HG03521 (cell line): ENCODE measurements at regions not wholly inside any gene's neighbourhood (a gene's known extent, or its start where the extent isn't known, plus 50 kb on each side); places are given as distances from the start of the nearest gene placed in this dataset.

Source experiments
- ATAC-seq: cut with Tn5 transposase; IDR thresholded peaks from one replicate; pipeline ENCODE4 v1.9.1; 2021; ENCODE audit warnings: mild to moderate bottlenecking, moderate library complexity; ENCODE audit not compliant: unreplicated experiment

DNA sequence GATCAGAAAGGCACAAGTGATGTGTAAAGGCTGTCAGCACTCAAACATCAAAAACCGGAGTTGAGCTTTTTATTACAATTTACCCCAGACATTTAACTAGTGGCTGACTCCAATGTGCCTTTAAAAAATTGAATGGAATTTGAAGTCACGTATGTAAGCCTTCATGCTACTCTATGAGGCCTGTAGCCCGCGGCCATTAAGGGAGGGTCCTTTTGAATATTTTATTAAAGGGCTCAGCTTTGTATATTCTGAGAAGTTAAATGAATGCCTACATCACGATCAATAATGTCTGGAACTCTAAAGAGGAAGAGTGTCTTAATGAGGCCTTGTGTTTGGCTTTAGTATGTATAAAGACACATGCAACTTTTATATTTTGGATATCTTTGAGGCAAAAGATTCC, 916.6 kb upstream of the CELF2 start:
- ATAC-seq: no peak

DNA sequence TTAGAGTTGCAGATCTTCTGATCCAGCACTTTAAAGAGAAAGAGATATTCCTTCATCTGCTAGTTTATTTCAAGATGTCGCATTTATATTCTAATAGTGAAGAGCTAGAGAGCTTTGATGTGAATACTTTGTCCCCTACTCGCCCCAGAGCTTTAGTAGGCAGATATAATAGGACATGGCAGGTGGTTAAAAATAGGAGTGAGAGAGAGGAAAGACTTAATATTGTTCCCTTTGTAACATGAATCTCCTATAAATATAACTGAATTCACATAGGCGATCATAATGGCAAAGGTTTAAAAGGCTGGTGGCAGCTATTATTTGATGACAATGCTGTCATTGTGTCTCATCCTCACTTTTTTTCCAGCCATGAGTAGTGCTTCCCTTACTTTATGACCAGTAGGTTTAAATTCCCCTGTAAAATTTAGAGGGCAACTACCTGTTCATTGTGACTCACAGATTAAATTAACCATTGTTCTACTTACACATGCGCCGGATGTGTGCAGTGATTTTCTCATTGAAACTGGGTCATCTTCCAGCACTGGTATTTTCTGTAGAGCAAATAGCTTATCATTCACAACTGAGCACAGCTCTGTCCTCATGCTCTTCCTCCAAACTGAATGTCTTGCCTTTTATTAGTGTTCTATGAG, 906.7 kb upstream of the CELF2 start:
- ATAC-seq: no peak

DNA sequence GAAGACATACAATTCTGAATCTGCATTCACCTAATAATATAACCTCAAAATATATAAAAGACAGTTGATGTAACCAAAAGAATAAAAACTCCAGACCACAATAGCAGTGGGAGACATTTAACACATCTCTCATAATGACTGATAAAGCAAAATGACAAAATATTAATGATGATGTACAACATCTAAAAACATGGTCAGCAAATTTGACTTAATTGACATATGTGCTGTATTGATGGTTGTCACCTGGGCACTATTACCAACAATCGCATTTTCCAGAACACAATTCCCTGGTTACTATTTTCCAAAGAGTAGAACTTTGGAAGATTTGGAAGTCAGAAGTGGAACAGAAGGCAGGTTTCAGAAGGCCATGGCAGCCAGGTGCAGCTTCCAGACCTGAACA, 899.5 kb upstream of the CELF2 start:
- ATAC-seq: no peak

DNA sequence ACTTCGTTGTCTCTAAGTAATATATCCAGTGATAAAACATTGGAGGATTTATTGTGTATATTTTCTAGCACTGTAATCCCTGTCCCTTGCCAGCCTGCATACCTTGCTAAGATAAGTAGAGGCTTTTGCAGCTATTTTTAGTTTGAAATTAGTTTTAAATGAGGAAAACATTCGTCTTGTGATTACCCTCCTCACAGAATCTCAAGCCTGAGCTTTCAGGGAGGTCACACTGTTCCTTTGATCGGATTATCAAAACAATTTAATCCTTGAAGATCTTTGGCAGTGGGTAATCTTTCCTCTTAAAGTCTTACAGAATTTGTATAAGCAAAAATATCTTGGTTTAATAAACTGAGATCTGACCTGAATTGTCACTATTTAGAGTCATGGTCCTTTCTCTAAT, 897.0 kb upstream of the CELF2 start:
- ATAC-seq: no peak

DNA sequence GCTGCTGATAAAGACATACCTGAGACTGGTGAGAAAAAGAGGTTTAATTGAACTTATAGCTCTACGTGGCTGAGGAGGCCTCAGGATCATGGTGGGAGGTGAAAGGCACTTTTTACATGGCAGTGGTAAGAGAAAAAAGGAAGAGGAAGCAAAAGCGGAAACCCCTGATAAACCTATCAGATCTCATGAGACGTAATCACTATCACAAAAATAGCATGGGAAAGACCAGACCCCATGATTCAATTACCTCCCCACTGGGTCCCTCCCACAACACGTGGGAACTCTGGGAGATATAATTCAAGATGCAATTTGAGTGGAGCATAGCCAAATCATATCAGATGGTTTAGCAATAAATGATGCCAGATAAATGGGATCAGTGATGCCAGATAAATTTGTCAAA, 892.0 kb upstream of the CELF2 start:
- no peak for ATAC-seq

DNA sequence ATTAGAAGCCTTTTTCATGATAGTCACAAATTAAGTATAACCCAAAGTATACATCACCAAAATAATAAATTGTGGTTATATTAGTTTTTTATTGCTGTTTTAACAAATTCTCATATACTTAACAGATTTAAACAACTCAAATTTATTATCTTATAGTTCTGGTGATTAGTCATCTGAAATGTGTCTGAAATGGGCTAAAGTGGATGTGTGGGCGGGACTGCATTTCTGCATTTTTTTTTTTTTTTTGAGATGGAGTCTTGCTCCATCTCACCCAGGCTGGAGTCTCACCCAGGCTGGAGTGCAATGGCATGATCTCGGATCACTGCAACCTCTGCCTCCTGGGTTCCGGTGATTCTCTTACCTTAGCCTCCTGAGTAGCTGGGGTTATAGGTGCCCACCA, 891.5 kb upstream of the CELF2 start:
- no peak for ATAC-seq

DNA sequence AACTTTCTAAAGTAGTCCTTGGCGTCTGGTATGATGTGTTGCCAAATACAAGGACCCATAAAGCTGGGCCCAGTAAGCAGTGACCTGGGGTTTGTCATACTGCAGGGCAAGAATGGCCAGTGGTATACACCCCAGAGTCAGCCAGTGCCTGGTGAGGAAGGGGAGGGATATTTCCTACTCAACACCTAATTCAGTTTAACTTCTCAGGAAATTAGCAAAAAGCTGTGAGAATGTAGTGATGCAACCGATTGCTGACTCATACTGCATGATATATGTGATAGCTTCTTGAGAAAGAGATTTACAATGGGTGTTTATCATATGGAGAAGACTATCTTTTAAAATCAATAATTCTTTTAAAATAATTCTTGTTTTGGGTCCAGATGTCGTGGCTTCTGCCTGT, 889.3 kb upstream of the CELF2 start:
- no peak for ATAC-seq

DNA sequence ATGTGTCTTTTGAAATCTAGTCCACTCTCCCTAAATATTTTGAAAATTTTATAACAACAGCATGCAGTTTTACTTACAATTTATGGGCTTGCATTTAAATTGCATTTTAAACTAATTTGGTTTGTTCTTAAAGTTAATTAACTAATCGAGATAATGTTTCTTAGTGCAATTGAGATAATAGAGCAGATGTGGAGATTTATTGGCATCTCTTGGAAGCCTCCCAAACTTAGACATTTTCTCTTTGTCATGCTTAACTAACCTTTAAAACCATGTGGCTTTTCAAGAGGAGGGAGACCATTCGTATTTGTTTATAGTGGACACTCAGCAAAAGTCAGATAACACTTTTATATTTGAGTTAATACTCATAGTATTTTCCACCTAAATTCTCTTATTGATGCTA, 887.0 kb upstream of the CELF2 start:
- no peak for ATAC-seq

DNA sequence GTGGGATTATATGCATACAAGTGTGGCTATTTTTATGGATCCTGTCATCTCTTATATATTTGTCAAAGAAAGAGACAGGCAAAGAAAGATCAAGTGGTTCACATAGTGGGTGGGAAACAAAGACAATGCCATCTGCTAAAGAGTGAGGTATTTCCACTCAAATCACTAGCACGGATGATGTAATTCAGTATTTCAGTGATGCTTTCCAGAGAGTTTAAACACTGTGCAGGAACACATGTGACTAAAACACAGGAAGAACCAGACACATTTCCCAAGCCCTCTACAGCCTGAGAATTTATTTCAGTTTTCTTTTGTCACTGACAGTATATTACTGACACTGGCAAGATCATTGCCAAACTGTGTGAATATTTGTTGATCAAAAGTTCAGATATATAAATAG, 885.7 kb upstream of the CELF2 start:
- no peak for ATAC-seq

DNA sequence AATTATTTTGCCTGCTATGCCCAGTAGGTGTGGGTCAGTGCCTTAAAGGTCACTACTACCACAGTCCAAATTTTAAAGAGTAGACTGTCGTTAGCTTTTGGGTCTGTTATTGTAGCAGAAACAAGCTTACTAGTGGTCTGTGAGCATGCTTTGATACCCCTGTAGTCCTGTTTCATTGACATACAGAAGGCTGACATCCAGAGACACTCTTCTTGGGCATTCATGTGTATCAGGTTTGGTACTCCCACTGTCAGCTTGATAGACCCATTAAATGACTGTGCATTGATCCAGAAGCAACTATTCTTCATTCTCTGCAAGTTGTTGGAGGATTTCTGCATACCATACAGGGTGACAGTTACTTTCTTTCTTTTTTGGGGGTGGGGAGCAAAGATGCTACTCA, 884.4 kb upstream of the CELF2 start:
- no peak for ATAC-seq

DNA sequence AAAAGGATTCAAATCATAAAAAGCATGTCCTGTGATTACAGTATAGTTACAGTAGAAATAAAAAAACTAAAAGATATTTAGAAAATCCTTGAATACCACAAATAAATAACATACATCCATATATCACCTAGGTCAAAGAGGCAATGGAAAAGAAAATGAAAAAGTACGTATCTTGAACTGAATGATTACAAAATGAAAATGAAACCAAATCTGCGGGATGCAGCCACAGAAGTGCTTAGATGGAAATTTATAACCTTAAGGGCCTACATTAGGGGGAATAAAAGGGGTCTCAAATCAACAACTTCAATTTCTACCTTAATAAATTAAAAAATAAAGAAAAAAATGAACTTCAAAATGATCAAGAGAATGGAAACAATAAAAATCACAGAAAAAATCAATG, 879.0 kb upstream of the CELF2 start:
- no peak for ATAC-seq

DNA sequence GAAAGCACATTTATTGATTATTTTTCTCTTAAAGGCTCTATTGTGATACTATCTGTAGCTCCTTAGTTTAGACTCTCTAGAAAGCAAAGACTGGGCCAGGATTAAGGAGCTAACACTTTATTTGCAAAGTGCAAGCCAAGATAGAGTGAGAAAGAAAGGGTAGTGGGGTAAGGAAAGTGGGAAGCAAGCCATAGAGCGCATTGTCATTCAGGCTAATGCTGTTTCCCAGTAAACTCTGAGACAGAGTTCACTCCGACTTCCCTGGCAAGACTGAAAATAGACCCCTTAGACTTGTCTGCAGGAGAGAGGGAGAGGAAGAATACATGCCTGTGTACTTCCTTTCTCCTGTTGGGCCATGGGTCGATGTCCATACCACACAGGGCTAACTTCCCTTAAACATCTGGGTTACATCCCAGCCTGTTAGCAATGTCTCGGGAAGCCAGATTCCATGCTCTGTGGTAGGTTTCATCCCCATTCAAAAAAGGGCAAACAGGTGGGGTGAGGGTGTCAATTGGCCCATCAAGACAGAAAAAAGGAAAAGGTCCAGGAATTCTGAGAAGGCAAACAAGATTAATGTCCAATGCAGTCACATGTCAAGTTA, 875.8 kb upstream of the CELF2 start:
- ATAC-seq: no peak

DNA sequence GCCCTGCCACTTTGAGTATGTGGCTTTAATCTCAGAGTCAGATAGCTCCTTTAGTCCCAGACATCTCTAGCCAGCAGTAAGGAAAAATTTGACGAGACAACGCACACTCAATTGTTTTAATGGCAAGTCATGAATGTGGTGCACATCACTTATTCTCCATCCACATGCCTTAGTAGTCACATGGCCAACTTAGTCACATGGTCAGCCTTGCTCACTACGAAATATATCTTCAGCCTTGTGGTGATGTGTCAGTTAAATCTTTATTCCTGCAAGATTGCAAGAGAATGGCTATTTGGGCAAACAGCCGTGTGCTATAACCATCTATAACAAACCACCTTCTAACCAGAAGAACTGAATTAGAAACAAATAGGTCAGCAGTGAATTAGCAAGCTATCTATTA, 871.1 kb upstream of the CELF2 start:
- no peak for ATAC-seq

DNA sequence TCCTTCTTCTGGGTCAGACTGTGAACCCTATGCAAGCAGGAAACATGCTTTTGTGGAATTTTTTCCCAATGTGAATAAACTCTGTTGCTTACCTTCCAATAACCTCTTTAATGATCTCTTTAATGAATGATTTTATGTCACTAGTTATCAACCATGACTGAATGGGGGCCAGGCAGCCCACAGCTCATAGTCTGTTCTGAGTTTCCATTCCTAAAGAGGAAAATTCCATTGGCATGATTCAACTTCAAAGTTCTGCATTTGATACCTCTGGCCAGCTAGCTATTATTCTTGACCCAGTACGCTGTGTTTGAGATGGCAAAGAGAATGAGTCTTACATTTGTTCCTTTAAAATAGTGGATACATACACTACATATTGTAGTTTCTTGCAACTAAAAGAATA, 867.8 kb upstream of the CELF2 start:
- no peak for ATAC-seq

DNA sequence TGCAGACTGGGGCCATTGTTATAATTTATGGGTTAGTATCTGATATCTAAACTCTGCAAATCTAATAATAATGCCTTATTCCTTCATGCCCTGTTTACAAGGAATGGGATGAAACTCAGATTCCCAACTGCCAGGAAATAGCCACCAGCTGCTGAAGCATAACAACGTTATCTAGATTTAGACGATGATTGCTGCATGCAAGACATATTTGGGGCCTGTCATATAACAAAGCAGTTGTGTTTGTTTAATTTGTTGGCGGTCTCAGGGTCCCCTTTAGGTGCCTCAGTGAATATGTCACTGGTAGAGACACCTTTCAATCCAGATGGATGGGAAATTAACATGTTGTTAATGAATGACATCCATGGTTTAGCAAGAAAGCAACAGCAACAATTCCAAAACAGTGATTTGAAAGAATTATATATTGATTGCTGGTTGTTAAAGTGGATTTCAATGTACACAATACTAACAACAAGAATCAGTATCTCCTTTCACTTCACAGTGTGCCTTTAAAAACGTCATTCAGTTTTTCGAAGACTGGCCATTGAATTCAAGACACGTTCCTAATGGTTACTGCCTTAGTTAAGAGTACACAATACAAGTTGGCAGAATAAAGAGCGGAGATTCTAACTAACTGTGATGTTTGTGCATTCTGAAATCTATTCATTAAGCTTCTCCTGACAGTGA, 860.6 kb upstream of the CELF2 start:
- ATAC-seq: no peak

DNA sequence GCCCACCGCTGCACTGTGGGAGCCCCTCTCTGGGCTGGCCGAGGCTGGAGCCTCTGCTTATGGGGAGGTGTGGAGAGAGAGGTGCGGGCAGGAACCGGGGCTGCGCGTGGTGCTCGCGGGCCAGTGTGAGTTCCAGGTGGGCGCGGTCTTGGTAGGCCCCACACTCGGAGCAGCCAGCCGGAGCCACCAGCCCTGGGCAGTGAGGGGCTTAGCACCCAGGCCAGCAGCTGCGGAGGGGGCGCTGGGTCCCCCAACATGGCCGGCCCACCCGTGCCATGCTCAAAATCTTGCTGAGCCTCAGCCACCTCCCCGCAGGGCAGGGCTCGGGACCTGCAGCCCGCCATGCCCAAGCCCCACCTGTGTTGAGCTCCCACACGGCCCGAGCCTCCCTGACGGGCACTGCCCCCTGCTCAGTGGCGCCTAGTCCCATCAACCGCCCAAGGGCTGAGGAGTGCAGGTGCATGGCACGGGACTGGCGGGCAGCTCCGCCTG, 856.8 kb upstream of the CELF2 start:
- ATAC-seq: no peak

DNA sequence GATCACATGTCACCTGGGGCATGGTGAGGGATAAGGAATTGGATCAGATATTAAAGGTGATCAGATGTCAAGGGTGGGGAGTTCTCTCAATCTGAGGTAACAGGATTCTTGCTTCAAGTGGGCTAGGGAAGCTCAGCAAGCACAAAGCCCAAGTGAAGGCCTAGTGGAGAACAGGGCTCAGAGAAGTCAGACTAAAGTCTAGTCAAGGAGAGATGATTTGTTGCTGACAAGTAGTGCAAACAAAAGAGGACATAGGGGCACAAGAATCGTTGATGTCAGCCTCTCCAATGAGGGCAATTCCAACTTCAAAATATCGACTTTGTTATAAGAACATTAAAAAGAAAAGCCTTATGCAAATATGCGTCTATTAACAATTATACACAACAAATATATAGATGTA, 852.8 kb upstream of the CELF2 start:
- ATAC-seq: no peak

DNA sequence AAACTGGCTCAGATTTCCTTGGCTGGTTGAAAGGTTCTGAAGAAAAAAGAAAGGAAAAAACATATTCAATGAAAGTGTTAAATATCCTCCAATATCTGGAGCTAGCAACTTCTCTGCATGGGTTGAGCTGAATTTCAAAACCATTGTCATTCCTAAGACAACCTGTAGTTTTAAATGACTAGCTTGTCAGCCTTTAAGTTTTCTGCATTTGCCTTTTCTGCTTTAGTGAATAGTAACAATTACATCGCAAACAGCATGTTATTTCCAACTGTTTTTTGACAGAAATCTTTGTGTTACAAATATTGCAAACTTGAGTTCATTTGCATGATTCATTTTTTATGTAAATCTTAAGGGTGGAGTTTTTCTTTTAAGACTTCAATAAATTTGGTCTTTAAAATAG, 852.3 kb upstream of the CELF2 start:
- no peak for ATAC-seq

DNA sequence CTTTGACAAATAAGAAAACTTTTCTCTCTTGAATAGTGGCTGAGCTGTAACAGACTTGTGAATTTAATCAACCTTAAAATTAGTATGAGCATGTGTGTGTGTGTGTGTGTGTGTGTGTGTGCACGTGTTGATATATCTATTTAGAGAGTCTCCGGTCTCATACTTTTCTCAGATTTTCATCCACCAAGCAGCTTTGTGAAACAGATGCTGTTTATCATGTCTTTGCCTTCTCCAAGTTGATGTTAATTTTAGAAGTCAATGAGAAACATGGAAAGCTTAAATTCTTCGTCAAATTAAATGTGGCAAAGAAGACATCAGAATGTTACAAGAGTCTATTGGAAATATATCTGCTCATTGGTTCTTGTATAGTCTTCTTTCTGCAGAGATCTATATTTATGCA, 839.2 kb upstream of the CELF2 start:
- ATAC-seq: no peak

DNA sequence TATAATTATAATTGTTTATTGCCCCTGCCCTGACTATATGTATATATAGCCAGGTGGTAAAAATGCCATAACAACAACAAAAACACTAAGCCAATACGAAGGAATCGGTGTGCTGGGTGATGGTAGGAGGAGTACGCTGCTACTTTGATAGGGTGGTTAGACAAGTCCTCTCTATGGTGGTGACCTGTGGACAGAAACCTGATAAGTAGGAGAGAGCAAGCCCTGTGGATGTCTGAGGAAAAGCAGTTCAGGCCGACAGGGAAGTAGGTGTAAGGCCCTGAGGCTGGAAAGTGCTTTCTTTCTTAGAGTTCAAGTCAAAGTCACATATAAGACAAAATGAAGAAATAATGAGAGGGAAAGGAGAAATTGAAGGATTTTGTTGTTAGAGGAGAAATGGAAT, 823.8 kb upstream of the CELF2 start:
- ATAC-seq: no peak

DNA sequence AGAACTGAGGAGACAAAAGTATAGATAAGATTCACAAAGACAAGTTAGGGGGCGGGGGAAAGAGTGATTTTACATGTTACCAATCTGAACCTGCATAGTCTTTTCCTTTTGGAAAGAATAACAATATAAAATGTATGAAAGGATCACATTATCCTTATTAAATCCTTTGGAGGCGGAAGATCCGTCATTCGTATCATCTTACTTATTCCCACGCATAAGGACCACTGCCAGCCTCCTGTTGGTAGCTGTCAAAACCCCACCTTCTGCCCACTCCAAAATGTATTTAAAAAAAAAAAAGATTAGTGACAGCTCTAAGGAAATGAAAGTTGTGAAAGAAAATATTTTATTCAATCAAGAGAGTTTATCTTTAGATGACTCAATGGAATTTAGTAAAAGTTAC, 821.0 kb upstream of the CELF2 start:
- no peak for ATAC-seq

DNA sequence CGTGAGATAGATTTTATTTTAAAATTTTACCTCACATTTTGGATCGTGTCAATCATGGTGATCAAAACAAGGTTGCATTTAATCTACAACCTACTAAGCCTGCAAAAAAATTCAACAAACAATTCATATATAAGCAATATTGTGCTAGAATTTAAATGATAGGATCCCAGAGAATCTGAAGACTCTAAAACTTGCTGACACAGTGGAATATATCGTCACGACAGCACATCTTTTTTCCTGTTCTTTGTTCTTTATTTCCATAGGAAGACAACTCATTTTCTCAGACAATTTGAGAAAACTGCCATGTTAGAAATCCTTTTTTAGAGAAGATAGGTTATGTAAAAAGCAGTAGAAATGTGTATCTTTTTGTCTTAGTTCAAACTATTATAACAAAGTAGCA, 820.2 kb upstream of the CELF2 start:
- ATAC-seq: no peak

DNA sequence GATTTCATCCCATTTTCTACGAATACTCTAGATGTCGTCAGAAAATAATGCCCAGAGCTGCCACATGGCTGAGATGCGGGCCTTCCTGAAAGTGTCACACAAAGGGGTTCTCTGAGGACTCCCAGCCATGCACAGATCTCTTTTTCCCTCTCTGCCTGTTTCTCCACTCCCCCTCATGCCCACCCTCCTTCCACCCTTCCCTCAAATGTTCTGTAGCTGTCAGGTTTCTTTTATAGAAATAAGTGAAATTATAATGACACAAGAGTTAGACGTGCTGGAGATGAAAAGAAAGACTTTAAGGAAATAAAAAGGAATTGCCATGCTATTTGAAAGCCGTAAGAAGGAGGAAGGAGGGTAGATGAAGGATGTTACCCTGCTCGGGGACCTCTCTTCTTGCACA, 819.3 kb upstream of the CELF2 start:
- ATAC-seq: no peak
